C1 segment of cervical spinal cord (tissue), 14 donors: ENCODE measurements at regions not wholly inside any gene's neighbourhood (a gene's known extent, or its start where the extent isn't known, plus 50 kb on each side); places are given as distances from the start of the nearest gene placed in this dataset.

ENCODE experiments used
- DNase-seq, 14 donors: peaks; one replicate each; lab custom pipeline; 2025; lab: John Stamatoyannopoulos, UW

- DNase-seq, result no peak
Observed at GRCh38 chr13:73633817-73634460, 500.3 kb downstream of the KLF12 start.

- no peak for DNase-seq
Observed at GRCh38 chr13:73631411-73631810, 502.8 kb downstream of the KLF12 start.

- no peak for DNase-seq
Observed at GRCh38 chr13:73625562-73626339, 508.5 kb downstream of the KLF12 start.

GRCh38 chr13:73623281-73623680 is 510.9 kb downstream of the KLF12 start:
- DNase-seq, result no peak

GRCh38 chr13:73622381-73622780 is 511.8 kb downstream of the KLF12 start:
- no peak for DNase-seq

- DNase-seq, result no peak
Observed at GRCh38 chr13:73618275-73618865, 515.8 kb downstream of the KLF12 start.

GRCh38 chr13:73616861-73617260 is 517.3 kb downstream of the KLF12 start:
- no peak for DNase-seq

GRCh38 chr13:73610799-73611592 is 523.2 kb downstream of the KLF12 start:
- DNase-seq, result no peak

- DNase-seq, result no peak
Observed at GRCh38 chr13:73608711-73609485, 525.3 kb downstream of the KLF12 start.

- no peak for DNase-seq
Observed at GRCh38 chr13:73608157-73608516, 526.1 kb downstream of the KLF12 start.

GRCh38 chr13:73607489-73608156 is 526.6 kb downstream of the KLF12 start:
- DNase-seq, result no peak

GRCh38 chr13:73603646-73604045 is 530.6 kb downstream of the KLF12 start:
- DNase-seq, result no peak

- no peak for DNase-seq
Observed at GRCh38 chr13:73602295-73602694, 531.9 kb downstream of the KLF12 start.

- DNase-seq, result no peak
Observed at GRCh38 chr13:73601708-73602107, 532.5 kb downstream of the KLF12 start.

- no peak for DNase-seq
Observed at GRCh38 chr13:73599232-73600128, 534.7 kb downstream of the KLF12 start.

- DNase-seq, result no peak
Observed at GRCh38 chr13:73598020-73598712, 536.0 kb downstream of the KLF12 start.

GRCh38 chr13:73596382-73596781 is 537.6 kb downstream of the KLF5 start:
- DNase-seq, result no peak

- DNase-seq, result no peak
Observed at GRCh38 chr13:73593199-73593765, 534.5 kb downstream of the KLF5 start.

- no peak for DNase-seq
Observed at GRCh38 chr13:73591861-73592260, 533.1 kb downstream of the KLF5 start.
